GM06990 (cell line): ENCODE measurements at regions not wholly inside any gene's neighbourhood (a gene's known extent, or its start where the extent isn't known, plus 50 kb on each side); places are given as distances from the start of the nearest gene placed in this dataset.

Experiments
- DNase-seq: peaks from one replicate; pipeline ENCODE4 v3.0.0-alpha.2; 2011; ENCODE audit not compliant: insufficient read length; ENCODE audit errors: extremely low read depth
- H3K27me3 ChIP-seq: replicated peaks from 2 replicates; pipeline ENCODE4 v1.6.0; 2011; ENCODE audit warnings: low read length; ENCODE audit not compliant: control insufficient read depth, insufficient read depth
- H3K36me3 ChIP-seq: 2 replicates; pipeline ENCODE4 v1.5.1; 2011; ENCODE audit warnings: low read length; ENCODE audit not compliant: control insufficient read depth, insufficient read depth
- H3K4me3 ChIP-seq: replicated peaks from 2 replicates; pipeline ENCODE4 v1.5.1; 2011; ENCODE audit warnings: low read depth, mild to moderate bottlenecking, control low read depth, low read length
- CTCF ChIP-seq: IDR thresholded peaks from 2 replicates; pipeline ENCODE4 v1.5.1; 2011; ENCODE audit warnings: low read length, control low read depth, mild to moderate bottlenecking, inconsistent platforms; ENCODE audit not compliant: insufficient read depth, poor library complexity, severe bottlenecking

GRCh38 chr17:53017227-53017626 is 805.5 kb upstream of the KIF2B start:
- DNase-seq = no peak

DNA sequence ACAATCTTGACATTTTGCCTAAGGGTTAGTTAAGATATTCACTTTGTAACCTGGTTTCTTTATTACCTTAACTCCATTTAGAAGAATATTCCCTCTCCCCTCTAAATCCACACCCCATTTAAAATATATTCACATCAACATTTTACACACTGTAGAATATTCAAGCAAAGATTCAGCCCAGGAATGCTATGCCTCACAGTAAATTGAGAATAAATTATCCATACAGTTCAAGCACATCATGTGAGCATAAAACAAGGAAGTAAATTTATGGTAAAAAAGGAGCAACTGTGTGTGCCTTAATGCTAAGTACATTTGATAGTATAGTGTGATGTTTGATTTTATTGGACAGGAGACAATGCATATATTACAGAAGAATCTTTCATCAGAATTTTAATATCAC is 806.6 kb upstream of the KIF2B start:
- TF ChIP-seq CTCF = no peak
- DNase-seq = no peak
- Histone ChIP-seq H3K27me3 (no peaks in the 10 kb centered on the region), H3K36me3 (no peaks in the 10 kb centered on the region), H3K4me3 (no peak overlapping the region)

More at GRCh38 chr17:53017227-53017626, 805.5 kb upstream of the KIF2B start:
- no peak for TF ChIP-seq CTCF
- H3K27me3 ChIP-seq = no peaks in the 10 kb centered on the region
- H3K36me3 ChIP-seq = no peaks in the 10 kb centered on the region
- H3K4me3 ChIP-seq = no peak overlapping the region

GRCh38 chr17:53012364-53012763 is 810.4 kb upstream of the KIF2B start:
- TF ChIP-seq CTCF = no peak
- no peak for DNase-seq
- Histone ChIP-seq H3K27me3 (no peaks in the 10 kb centered on the region), H3K36me3 (no peaks in the 10 kb centered on the region), H3K4me3 (no peak overlapping the region)

GRCh38 chr17:53006006-53006405 is 816.7 kb upstream of the KIF2B start:
- no peak for TF ChIP-seq CTCF
- DNase-seq = no peak
- no peak overlapping the region for H3K4me3 ChIP-seq
- no peaks in the 10 kb centered on the region for H3K36me3 ChIP-seq
- no peaks in the 10 kb centered on the region for H3K27me3 ChIP-seq

GRCh38 chr17:53004902-53005301 is 817.8 kb upstream of the KIF2B start:
- no peaks in the 10 kb centered on the region for H3K27me3 ChIP-seq
- no peaks in the 10 kb centered on the region for H3K36me3 ChIP-seq
- H3K4me3 ChIP-seq = no peak overlapping the region
- DNase-seq = no peak
- TF ChIP-seq CTCF = no peak

DNA sequence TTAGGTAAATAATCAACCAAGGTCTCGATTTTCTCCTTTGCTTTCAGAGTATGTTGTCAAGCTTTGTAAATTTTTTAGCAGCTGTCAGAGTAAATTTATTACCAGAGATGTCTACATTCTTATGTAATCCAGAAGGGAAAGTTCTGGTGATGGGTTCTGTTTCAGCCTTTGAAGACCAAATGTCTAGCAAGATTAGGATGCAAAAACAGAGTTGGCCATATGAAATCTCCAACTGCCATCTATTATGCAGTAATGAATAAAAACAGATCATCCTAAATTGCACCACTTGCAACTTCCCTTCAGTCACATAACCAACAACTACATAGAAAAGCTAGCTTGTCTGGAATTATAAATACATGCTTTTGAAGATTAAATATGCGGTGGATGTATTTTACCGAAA is 826.8 kb upstream of the KIF2B start:
- Histone ChIP-seq H3K36me3 (no peaks in the 10 kb centered on the region), H3K4me3 (no peak overlapping the region), H3K27me3 (no peaks in the 10 kb centered on the region)
- no peak for DNase-seq
- no peak for TF ChIP-seq CTCF
